Midbrain (tissue), 1 donor: ENCODE measurements at regions not wholly inside any gene's neighbourhood (a gene's known extent, or its start where the extent isn't known, plus 50 kb on each side); places are given as distances from the start of the nearest gene placed in this dataset.
"Not testable (repeated sequence)": the region's sequence is repeated elsewhere in the genome, so short reads cannot be mapped to it uniquely, and the experiment has no call there.

Source experiments
- DNase-seq: peaks from one replicate; lab custom pipeline; 2025; lab: John Stamatoyannopoulos, UW

DNA sequence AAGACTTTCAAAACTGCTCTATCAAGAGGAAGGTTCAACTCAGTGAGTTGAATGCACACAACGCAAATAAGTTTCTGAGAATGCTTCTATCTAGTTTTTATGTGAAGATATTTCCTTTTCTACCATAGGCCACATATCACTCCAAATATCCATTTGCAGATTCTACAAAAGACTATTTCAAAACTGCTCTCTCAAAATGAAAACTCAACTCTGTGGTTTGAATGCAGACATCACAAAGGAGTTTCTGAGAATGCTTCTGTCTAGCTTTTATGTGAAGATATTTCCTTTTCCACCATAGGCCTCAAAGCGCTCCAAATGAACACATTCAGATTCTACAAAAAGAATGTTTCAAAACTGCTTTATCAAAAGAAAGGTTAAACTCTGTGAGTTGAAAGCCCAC, 1093.1 kb upstream of the DEFB115 start:
- not testable (repeated sequence) for DNase-seq

DNA sequence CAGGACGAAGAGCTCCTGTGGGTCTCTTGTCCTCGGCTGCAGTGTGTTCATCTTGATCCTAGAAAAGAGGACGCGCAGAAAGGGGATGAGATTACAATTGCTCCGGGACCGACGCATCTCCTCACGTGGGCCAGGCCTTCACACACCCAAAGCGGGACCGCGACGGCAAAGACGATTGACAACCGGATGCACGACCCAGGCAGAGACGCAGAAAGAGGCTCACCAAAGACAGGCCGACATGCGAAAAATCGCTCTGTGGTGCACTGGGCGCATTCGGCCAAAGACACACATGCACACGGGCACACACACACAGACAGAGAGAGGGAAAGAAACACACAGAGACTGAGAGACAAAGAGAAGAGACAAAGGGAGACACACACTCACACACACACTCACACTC, 1089.9 kb upstream of the DEFB115 start:
- DNase-seq: no peak

DNA sequence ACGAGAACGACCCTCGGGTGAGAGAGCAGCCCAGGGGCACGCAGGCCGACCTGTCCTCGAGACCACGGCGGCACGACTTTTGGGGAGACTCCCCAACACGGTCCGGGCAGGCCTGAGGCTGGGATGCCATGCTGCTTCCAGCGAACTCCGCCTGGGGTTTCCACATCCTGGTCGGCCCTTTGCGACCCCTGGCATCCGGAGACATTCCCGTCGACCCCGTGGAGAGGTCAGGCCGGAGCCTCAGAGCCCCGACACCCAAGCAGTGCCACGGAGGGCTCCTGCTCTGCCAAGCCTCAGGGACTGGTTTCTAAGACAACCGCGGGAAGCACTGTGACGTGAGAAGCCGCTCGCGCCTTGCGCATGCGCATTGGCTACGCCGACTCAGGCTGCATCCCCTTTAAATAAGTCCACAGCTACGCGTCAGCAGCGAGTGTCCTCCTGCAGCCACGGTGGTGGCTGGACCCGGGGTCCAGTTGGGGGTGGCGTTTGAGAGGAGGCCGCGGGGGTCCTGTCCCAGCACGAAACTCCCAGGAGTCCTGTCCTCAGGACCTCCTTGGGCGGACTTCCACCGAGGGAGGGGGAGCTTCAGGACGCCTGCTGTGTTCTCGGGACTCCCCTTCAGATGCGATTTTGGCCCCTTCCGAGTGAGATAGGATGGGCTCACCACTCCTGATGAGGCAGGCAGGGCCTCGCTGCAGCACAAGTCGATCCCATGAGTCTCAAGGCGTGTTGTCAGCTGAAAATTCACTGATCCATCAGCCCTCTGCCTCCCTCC, 1089.3 kb upstream of the DEFB115 start:
- DNase-seq: no peak

DNA sequence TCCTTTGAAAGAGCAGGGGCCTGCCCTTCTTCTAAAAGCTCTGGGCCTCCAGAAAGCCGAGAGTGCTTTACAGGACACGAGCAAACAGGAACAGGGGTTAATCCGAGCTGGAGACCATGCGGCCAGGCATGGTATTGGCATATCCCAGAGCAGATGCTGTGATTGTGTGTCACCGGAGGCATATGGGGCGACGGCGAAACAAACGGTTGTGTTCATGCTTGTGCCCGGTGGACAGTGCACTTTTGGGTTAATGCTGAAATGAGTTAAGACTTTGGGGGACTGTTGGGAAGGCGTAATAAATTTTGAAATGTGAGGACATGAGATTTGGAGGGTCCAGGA, 1088.7 kb upstream of the DEFB115 start:
- DNase-seq: no peak

DNA sequence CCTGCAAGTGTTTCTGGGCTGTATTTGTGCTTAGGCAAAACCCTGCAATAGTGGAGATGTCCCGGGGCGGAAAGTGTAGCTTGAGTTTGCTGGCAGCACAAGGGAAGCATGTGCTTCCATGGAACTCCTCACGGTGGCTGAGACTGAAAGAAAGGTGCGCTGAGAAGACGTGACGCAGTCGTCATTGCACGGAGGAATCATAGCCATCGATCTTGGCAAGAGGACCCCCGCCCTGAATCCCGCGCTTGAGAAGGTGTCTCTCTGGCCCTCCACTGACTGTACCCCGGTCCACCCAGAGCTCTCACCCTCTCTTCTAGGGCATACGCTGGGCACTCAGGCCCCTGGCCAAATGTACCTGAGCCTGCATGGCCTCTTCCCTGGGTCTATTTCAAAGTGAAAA, 1081.8 kb upstream of the DEFB115 start:
- no peak for DNase-seq

DNA sequence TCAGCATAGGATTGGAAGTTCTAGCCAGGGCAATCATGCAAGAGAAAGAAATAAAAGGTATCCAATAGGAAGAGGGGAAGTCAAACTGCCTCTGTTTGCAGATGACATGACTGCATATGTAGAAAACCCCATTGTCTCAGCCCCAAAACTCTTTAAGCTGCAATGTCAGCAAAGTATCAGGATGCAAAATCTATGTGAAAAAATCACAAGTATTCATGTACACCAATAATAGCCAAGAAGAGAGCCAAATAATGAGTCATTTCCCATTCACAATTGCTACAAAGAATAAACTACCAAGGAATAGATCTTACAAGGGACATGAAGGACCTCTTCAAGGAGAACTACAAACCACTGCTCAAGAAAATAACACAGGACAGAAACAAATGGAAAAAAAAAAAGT, 1074.3 kb upstream of the DEFB115 start:
- not testable (repeated sequence) for DNase-seq

DNA sequence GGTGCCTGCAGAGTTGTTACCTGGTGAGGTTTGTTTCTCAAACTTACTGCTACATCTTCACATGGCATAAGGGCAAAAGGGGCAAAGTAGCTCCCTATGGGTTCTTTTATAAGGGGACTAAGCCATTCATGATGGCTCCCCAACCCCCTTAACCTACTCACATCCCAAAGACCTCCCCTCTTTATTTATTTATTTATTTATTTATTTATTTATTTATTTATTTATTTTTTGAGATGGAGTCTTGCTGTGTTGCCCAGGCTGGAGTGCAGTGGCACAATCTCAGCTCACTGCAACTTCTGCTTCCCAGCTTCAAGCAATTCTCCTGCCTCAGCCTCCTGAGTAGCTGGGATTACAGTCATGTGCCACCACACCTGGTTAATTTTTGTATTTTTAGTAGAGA, 1065.7 kb upstream of the DEFB115 start:
- not testable (repeated sequence) for DNase-seq

DNA sequence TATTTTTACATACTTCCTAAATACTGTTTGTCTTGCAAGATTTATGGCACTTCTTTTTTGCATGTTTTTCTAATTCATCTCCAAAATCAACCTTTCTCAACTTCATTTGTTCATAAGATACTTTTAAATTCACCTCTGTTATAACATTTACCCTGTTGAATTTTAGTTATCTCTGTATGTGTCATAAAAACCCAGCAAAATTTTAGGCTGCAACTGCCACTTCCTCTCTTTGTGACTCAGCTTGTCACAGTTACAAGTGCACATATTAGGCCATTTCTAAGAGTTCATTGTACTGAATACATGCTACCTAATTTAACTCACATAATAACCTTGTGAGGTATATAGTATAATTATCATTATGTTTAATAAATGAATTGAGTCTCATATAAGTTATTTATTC, 1023.0 kb upstream of the DEFB115 start:
- DNase-seq: not testable (repeated sequence)

DNA sequence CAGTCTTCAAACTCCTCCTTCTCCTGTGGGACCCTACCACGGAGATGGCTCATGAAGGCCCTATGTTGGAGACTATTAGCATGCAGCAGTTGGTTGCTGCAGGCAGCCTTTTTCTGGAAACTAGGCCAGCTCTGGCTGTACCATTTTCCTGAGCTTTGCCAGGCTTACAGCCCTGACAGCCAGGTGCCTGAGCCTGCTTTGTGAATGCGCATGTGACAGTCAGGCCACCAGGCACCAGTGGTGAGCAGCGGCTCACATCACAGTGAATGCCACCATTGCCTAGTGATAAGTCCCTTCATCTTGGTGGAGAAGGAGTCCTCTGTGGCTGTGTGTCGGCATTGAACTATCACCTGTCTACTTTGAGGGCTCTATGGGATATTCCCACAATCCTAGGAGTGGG, 982.4 kb upstream of the DEFB115 start:
- not testable (repeated sequence) for DNase-seq

DNA sequence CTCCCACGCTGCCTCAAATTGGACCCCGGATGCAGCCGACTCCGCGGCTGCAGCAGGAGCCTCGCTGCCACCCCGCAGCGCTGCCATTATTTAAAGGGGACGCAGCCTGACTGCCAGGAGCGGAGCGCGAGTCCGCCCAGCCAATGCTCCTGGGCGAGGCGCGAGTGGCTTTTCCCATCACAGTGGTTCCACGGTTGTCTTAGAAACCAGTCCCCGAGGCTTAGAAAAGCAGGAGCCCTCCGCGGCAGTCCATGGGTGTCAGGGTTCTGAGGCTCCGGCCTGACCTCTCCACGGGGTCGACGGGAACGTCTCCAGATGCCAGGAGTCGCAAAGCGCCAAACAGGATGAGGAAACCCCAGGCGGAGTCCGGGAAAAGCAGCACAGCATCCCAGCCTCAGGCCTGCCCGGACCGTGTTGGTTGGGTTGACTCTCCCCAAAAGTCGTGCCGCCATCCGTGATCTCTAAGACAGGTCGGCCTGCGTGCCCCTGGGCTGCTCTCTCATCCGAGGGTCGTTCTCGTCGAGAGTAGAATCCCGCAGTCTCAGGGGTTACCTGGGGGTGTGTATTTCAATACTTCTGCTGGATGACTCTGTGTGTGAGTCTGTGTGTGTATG, 975.8 kb upstream of the DEFB115 start:
- DNase-seq: no peak

DNA sequence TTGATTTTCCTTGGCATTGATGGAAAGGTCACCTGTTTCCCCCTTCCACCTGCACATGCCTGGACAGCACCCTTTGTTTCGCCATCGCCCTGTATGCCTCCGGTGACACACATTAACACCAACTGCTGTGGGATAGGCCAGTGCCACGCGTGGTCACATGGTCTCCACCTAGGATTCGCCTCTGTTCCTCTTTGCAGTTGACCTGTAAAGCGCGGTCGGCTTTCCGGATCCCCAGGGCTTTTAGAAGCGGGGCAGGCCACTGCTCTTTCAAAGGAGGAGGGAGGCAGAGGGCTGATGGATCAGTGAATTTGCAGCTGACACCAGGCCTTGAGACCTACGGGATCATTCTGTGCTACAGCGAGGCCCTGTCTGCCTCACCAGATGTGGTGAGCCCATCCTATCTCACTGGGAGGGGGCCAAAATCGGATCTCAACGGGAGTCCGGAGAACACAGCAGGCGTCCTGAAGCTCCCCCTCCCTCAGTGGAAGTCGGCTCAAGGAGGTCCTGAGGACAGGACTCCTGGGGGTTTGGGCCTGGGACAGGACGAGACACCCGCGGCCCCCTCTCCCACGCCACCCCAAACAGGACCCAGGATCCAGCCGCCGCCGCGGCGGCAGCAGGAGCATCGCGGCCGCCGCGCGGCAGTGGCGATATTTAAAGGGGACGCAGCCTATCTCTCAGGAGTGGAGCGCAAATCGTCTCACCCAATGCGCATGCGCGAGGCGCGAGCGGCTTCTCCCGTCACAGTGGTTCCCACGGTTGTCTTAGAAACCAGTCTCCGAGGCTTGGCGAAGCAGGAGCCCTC, 973.8 kb upstream of the DEFB115 start:
- DNase-seq: not testable (repeated sequence)

DNA sequence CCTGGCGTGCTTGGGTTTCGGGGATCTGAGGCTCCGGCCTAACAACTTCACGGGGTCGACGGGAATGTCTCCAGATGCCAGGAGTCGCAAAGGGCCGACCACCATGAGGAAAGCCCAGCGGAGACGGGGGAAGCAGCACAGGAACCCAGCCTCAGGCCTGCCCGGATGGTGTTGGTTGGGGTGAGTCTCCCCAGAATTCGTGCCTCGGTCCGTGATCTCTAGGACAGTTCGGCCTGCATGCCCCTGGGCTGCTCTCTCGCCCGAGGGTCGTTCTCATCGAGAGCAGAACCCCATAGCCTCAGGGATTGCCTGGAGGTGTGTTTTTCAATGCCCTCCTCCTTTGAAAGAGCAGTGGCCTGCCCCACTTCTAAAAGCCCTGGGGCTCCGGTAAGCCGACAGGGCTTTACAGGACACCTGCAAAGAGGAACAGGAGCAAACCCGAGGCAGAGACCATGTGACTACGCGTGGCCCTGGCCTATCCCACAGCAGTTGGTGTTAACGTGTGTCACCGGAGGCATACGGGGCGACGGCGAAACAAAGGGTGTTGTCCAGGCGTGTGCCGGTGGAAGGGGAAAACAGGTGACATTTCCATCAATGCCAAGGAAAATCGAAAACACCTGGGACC, 973.1 kb upstream of the DEFB115 start:
- no peak for DNase-seq

DNA sequence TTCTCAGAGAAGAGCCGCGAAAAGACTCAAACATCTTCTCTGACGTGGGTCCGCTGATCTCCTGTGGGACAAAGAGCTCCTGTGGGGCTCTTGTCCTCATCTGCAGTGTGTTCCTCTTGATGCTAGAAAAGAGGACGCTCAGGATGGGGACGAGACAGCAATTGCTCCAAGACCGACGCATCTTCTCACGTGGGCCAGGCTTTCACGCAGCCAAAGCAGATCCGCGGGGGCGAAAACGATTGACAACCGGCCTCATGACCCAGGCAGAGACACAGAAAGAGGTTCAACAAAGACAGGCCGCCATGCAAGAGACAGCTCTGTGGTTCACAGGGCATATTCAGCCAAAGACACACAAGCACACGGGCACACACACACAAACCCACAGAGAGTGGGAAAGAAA, 971.8 kb upstream of the DEFB115 start:
- no peak for DNase-seq

DNA sequence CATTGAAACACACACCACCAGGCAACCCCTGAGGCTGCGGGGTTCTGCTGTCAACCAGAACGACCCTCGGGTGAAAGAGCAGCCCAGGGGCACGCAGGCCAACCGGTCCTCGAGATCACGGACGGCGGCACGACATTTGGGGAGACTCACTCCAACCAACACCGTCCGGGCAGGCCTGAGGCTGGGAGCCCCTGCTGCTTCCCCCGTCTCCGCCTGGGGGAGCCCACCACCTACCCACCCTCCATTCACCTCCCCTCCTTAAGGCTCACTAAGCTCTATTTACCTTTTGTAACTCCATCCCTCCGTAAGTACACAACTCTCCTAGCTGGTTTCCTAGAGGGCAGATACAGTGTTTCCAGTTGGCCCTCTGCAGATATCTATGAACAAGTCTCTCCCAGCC, 971.3 kb upstream of the DEFB115 start:
- no peak for DNase-seq

DNA sequence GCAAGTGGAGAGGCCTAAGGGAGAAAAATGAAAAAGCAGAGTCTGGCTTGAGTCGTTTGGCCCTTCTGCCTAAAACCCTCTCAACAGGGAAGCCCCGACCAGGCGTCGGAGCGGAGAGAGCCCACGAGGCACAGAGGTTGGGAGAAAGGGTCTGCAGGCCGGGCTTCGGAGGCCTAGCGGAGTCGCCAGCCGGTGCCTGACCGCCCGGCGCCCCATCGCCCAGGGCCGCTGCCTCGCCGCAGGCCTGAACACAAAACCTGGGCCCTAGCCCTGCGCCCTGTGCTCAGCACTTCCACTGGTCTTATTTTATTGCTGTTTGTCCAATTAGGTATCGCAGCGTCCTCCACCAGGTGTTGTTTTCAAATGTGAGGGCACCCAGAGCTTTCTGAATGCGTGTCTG, 970.0 kb upstream of the DEFB115 start:
- DNase-seq: not testable (repeated sequence)

DNA sequence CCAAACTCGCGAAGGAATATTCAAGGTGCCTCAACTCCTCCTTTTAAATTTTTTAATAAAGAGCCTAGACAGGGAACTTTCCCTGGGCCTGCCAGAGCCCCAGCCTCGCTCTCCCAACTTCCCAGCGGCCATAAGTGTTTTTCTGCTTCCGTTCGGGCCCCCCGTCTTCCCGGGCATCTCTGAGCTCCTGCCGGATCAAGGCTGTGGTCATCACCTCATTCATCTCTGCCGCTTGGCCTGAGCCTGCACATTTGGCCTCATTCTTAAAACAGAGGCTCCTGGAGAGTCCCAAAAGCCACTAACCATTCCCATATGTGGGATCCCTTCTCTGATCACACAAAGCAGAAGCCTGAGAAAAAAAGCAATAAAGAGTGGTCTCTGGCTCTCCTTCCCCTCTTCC, 969.1 kb upstream of the DEFB115 start:
- no peak for DNase-seq

DNA sequence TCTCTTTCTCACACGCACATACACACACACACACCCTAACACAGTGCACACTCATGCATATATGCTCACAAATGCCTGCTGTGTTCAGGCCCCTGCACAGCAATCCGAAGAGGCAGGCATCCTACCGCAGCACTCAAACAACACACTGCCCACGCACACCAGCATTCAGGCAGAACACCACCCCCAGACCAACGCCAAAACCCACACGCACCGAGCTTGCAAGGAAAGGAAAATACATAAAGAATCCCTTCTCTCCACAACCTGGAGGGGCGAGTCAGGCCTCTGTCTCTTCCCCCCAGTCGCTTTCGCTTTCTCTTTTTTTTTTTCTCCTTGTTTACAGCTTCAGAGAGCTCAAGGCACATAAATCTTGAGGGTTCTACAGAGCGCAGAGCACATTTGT, 968.4 kb upstream of the DEFB115 start:
- not testable (repeated sequence) for DNase-seq

DNA sequence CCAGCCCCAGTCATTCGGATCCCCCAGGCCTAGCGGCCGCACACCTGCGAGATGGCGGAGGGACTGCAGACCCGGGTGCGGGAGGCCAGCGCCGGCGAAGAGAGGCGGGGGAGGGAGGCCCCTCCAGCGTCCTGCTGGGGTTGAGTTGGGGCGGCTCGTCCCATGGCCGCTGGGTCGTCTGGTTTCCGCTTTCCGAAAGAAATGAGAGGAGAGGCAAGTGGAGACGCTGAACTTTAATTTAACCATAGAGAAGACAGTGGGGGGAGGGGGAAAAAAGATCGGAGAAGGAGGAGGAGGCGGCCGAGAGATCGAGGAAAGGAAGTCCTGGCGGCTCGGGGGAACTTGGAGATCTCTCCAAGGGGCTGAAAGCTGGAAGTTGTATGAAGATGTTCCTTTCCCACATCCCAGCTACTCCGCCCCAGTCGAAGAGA, 967.7 kb upstream of the DEFB115 start:
- DNase-seq: not testable (repeated sequence)

DNA sequence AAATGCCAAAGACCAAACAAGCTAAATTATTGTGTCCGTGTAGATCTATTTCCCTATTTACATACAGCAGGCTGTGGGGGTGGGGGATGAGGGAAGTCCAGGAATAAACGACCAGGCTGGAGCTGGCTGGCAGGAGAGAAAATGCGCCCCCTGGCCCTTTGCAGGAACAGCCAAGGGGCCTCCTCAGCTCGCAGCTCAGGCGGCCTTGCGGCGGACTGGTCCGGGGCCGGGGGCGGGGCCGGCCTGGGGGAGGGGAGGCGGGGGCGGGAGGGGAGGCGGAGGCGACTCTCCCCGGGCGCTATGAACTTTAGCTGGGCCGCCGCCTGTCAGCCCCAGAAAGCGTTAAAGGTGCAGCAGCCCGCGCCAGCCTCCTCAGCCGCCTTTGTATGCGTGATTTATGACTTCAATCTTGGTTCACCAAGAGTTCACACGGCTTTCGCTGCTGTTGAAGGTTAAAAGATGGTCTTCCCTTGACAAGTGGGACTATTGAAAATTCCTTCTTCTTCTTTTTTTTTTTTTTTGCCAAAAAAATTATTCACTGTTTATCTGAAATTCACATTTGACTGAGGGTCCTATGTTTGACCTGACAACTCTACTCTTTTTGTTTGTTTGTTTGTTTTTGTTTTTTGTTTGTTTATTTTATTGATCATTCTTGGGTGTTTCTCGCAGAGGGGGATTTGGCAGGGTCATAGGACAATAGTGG, 967.0 kb upstream of the DEFB115 start:
- not testable (repeated sequence) for DNase-seq

DNA sequence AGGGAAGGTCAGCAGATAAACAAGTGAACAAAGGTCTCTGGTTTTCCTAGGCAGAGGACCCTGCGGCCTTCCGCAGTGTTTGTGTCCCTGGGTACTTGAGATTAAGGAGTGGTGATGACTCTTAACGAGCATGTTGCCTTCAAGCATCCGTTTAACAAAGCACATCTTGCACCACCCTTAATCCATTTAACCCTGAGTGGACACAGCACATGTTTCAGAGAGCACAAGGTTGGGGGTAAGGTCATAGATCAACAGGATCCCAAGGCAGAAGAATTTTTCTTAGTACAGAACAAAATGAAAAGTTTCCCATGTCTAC, 966.4 kb upstream of the DEFB115 start:
- DNase-seq: not testable (repeated sequence)

DNA sequence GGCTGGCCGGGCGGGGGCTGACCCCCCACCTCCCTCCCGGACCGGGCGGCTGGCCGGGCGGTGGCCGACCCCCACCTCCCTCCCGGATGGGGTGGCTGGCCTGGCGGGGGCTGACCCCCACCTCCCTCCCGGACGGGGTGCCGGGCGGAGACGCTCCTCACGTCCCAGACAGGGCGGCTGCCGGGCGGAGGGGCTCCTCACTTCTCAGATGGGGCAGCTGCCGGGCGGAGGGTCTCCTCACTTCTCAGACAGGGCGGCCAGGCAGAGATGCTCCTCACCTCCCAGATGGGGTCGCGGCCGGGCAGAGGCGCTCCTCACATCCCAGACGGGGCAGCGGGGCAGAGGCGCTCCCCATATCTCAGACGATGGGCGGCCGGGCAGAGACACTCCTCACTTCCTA, 965.8 kb upstream of the DEFB115 start:
- not testable (repeated sequence) for DNase-seq

DNA sequence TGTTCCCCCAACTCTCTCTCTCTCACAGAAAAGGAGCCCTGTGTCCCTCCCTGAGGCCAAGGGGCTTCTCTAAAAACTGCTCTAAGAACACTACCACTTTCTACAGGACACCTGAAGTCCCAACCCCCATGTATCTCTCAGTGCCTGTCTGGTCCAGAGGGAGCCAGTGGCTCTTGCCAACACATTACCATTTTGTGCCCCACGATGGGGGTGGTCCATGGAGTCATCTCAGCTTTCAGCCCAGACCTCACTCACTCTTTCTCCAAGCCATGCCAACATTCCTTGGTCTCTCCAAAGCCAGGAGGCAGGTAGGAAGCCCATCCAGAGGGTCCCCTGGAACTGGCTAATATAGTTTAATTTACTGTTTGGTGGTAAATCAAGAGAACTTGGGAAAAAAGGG, 962.1 kb upstream of the DEFB115 start:
- not testable (repeated sequence) for DNase-seq
